GM12891 (cell line): ENCODE measurements at regions not wholly inside any gene's neighbourhood (a gene's known extent, or its start where the extent isn't known, plus 50 kb on each side); places are given as distances from the start of the nearest gene placed in this dataset.

Source experiments
- PAX5 ChIP-seq: IDR thresholded peaks from 2 replicates; pipeline ENCODE4 v1.6.1; 2011; ENCODE audit warnings: low read length, moderate library complexity, mild to moderate bottlenecking; ENCODE audit not compliant: insufficient read depth, severe bottlenecking
- POLR2A ChIP-seq: IDR thresholded peaks from 2 replicates; pipeline ENCODE4 v1.6.1; 2011; ENCODE audit warnings: low read depth, low read length, control low read depth
- POLR2AphosphoS5 ChIP-seq: IDR thresholded peaks from 2 replicates; pipeline ENCODE4 v1.6.1; 2011; ENCODE audit warnings: low read depth, low read length, control low read depth
- POU2F2 ChIP-seq: IDR thresholded peaks from 2 replicates; pipeline ENCODE4 v1.6.1; 2011; ENCODE audit warnings: low read depth, mild to moderate bottlenecking, control low read depth, low read length, moderate library complexity
- SPI1 ChIP-seq: IDR thresholded peaks from 2 replicates; pipeline ENCODE4 v1.6.1; 2011; ENCODE audit warnings: low read depth, low read length, control low read depth
- TAF1 ChIP-seq: IDR thresholded peaks from 2 replicates; pipeline ENCODE4 v1.6.1; 2011; ENCODE audit warnings: low read depth, low read length, control low read depth

GRCh38 chr3:81300324-81300927 is 461.0 kb downstream of the GBE1 start:
- no peak for TF ChIP-seq POLR2AphosphoS5
- no peak for TF ChIP-seq TAF1
- TF ChIP-seq POLR2A: no peak
- no peak for TF ChIP-seq SPI1
- TF ChIP-seq POU2F2: no peak
- no peak for TF ChIP-seq PAX5
